ENCODE measurements at regions not wholly inside any gene's neighbourhood (a gene's known extent, or its start where the extent isn't known, plus 50 kb on each side); places are given as distances from the start of the nearest gene placed in this dataset.

DNA sequence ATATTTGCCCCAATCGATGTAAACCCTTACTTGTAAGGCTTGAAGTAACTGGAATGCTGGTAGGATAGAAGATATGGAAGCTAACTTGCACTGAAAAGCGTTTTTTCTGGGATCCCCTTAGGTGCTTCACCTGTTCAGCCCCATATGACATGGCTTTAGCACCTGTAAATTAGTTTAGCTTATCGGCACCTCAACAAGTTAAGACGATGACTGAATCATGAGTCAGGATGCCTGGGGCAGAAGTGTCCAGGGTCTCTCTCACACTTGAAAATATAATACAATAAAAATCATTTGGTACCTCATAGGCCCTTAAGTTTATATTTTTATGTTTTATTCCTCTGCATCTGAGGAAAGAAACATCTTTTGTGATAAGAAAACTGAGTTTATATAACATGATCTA lies 409.2 kb upstream of the LRRC4C start:
- DNase-seq: no peak

GRCh38 chr11:41872426-41872825 lies 413.0 kb upstream of the LRRC4C start:
- no peak for DNase-seq

DNA sequence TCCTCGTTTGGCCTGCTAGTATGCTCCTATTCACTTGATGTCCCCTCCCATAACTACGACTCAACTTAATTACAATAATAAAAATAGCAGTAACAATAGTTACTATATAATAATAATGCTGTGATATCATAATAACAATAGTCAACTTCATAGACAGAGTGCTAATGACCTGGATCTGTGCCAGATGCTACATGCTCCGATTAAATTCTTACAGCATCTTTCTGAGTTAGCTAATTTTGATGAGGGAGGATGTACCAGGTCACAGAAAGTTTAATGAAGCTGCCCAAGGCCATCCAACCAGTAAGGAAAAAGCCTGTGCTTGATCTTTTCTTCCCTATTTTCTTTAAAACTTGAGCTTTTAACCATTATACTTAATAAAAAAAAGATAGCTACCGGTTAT lies 413.4 kb upstream of the LRRC4C start:
- DNase-seq: no peak

DNA sequence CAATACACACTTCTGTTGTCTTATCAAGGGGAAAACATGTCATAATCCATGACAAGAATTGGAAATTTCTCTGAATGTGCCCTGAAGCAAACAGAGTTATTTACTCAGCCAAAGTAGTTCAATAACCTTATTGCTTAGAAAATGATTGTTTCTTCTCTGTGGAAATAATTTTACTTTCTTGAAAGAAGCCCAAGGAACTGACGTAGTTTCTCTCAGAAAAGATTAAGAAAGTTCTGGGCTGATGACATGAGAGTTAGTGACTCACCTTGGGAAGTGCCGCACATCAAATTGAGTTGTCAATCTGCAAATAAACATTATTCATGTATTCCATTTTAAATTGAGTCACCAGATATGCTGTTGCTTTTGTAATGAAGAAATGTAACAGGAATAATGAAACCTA lies 418.6 kb upstream of the LRRC4C start:
- no peak for DNase-seq

DNA sequence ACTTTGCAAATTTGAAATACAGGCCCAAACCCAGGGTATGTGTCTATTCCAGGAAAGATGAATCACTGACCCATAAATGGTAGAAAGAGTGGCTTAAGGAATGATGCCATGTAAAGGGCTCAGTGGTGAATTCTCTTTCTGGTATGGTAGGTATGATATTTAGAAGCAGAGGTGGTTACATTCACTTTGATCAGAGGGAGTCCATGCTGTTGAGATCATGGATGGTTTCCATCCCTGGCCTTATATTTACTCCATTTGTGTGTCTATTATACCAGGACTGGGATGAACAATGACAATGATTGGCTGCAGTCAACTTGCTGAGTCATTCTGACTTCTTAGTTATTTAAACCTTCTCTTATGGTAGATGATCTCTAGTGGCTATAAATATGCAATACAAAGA lies 419.8 kb upstream of the LRRC4C start:
- no peak for DNase-seq

DNA sequence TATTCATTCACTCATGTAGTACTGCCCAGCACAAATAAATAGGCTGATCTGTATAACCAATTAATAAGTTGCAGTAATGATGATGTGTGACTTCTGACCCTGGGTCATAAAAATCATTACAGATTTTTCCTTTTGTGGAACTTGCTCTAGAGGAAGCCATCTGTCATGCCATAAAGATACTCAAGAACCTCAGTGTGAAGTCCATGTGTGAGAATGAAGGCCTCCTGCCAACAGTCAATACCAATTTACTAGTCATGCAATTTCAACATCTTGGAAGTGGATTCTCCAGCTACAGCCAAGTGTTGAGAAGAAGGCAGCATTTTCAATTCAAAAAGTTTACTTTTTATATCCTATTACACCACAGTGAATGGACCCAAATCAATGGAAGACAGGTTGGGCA lies 435.6 kb upstream of the LRRC4C start:
- DNase-seq: no peak

- DNase-seq: no peak
These were observed 438.5 kb upstream of the LRRC4C start for GRCh38 chr11:41897991-41898390.

GRCh38 chr11:41917900-41918299 lies 458.4 kb upstream of the LRRC4C start:
- no peak for DNase-seq

- DNase-seq: no peak
These were observed 460.9 kb upstream of the LRRC4C start for GRCh38 chr11:41920374-41920773.

DNA sequence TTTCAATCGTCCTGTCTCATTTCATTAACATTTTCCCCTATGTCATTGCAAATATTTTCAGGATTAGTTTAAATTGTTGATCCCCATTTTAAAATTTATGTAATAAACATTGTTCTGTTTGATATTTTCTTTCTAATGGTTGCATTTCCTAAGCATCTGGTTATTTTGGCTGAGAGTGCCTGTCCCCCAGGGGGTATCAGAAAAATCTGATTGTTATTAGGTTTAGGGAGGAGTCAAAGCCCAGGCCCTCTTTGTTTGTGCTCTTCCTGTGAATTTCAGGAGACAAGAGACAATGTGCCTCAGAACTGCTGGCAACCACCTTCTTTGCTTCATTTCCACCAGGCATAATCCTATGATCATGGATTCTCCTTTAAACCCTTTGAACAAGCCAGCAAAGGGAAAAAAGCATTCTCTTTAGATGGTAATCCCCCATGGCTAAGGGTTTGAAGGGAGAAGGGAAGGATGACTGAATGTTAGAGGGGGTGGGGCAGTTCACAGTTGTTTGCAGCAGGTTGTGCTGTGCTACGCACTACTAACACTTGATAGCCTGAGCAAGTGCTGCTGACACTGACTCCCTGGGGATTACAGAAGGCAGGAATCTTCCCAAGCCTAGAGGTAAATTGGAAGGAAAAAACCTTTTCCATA lies 462.4 kb upstream of the LRRC4C start:
- no peak for DNase-seq

DNA sequence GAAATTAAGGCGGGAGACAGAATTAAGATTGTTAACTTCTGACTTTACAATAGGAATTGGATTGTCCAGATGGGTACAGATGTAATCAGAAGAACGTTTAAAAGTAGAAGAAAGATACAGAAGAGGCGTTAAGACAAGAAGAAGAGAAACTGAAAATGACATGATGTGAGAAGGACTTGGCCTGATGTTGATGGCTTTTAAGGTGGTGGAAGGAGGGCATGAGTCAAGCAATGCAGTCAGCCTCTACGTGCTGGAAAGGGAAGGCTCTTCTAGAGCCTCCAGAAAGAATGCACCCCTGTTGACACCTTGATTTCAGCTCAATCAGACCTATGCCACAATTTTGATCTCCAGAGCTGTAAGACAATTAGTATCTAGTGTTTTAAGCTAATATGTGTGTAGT lies 466.9 kb upstream of the LRRC4C start:
- DNase-seq: no peak

- no peak for DNase-seq
These were observed 475.8 kb upstream of the LRRC4C start for GRCh38 chr11:41935241-41935640.

DNA sequence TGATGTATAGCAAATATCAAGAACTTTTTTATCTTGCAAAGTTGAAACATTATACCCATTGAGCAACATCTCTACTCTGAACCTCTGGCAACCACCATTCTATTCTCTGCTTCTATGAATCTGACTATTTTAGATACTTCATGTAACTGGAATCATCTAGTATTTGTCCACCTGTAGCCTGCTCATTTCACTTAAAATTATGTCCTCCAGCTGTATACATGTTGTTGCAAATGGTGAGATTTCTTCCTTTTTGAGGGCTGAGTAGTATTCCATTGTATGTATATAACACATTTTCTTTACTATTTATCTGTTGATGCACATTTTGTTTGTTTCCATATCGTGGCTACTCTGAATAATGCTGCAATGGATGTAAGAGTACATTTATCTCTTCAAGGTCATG lies 476.3 kb upstream of the LRRC4C start:
- no peak for DNase-seq

DNA sequence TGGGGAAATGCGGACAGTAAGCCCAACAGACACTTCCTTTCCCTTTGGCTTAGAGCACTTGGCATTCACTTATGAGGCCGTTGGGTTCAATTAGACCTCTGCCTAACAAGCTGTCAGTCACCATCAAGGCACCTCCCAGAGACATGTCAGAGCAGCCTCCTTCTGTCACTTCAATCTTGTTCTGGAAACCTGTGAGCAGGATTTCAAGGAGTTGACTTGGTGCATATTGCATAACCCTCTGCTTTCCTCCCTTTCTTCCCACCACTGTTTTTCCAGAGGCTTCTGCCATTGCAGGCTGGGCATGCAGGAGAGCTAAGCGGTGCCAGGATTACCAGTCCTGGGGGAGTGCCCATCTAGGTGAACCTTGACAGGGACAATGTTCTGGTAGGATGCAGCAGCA lies 484.2 kb upstream of the LRRC4C start:
- DNase-seq: no peak

DNA sequence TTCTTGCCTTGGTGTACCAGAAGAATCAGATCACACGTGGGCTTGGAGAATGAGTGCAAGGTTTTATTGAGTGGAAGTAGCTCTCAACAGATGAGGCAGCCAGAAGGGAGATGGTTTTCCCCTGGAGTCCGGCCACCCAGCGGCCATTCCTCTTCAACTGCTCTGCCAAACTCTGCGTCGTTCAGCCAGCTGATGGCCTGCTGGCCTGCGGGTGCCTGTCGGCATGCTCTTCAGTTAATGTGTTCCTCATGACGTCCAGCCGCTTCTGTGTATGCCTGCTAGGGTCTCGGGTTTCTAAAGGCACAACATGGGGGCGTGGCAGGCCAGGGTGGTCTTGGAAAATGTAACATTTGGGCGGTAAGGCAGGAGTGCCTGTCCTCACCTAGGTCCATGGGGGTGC lies 487.9 kb upstream of the LRRC4C start:
- DNase-seq: no peak

DNA sequence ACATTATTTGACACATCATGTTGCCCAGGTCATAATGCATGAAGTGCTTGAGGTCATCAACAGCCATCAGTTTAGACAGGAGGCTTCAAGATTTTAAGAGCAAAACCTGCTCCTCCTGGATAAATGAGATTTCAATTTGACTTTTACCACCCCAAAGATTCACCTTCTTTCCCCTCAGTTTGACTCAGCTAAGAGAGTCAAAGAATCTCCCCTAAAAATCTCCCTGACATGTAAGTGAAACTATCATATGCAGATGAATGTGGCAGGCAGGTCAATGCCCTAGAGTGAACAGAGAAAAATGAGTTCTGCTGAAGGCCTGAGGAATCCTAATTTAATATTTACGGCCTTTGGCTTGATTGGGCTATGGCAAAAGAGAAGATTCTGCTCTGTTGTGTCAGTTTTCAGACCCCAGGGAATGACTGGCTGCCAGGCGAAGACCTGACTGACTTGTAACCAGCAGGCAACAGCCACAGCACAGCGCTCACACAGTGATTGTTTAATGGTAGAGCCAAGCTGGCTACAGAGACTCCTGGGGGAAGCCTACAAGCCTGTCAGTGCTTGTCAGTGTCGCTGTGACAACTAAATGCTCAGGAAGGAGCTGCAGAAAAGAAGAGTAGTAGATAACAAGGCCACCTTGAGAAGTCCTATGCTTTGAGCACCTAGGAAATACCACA lies 491.2 kb upstream of the LRRC4C start:
- DNase-seq: no peak

DNA sequence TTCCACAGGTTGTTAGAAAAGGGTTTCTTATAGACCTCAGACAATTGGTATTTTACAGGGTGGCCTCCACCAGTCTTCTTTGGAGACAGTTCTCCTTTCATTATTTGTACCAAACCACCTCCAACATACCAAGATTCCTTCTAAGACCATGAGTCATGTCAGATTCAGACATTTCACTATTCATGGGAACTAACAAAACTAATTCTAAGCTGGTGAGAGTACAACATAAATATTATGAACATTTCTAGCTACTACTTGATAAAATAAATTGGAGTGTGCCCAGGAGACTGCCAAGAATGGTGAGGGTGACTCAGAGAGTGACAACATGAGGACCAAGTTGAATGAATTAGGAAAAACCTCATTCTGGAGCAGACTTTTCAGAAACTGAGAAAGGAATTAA lies 494.6 kb upstream of the LRRC4C start:
- no peak for DNase-seq

DNA sequence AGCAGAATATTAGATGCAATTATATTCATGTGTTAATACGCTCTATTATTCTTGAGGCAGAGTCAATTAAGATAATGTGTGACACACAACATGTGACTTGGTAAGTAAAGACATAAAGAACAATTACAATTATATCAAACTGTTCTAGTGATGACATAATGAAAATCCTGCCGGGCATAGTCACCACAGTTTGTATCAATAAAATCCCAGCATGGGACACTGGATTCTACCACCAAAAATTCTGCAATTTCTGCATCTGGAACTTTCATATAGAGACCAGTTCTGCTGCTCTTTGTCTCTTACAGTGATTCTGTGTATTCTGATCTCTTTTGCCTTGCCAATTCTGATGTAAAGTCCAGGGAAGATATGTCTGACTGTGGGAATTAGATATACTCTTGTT lies 495.6 kb upstream of the LRRC4C start:
- DNase-seq: no peak

DNA sequence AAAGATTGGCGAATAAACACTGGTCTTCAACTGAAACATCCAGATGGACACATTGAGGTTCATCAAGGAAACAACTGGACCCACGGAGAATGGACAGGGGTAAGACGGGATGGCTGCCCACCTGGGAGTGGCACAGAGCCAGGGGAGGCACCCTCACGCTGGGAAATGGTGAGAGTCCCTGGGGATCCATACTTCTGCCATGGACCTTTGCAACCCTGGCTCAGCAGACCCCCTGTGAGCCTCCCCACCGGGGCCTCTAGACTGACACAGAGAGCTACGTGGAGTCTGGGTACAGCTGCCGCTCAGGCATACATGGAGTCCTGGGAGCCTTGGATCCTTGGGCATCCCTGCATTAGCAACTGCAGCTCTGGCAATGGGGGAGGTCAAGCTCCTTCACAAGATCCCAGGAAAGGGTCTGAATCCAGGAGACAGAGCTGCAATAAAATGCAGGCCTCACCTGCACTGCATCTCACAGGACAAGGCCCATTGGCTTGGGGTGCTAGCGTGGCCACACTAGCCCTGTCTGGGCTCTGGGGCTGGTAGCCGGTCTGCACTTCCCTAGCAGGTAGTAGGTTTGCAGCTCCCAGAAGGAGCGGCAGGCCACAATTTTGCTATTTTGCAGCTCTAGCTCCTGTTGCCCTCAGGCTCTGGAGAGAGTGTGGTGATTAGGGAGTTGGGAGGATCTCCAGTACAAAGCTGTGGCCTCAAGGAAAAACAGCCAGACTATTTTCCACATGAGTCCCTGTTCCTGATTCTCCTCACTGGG lies 496.4 kb upstream of the LRRC4C start:
- DNase-seq: no peak

DNA sequence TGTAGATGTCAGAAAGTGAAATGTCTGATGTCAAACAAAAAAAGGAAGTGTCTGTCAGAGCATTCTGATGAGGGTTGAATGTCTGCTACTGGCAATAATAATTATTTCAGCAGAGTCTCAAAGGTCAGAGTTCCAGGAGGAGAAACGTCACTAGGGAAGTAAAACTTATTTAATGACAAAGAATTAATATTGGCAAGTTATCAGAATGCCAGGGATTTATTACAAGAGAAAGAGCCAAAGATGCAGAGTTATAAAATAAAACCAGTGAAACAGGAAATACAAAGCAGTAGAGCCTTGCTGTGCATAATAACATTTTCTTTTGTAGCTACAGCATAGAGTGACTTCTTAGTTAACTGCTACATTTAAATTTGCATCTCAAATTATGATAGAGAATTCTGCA lies 504.0 kb upstream of the LRRC4C start:
- no peak for DNase-seq

DNA sequence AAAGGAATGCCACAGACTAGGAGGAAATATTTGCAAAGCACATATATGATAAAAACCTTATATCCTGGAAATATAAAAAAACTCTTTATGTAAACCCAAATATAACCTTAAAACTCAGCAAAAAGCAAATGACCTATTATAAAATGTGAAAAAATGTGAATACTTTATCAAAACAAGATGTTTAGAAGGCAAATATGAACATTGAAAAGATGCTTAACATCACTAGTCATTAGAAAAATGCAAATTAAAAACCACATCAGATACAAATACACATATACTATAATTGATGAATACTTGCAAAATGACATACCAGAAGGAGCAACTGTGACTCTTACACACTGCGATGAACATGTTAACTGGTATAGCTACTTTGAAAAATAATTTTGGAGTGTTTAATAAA lies 511.2 kb upstream of the LRRC4C start:
- DNase-seq: no peak

- DNase-seq: no peak
These were observed 512.1 kb upstream of the LRRC4C start for GRCh38 chr11:41971592-41971991.

- DNase-seq: no peak
These were observed 519.5 kb upstream of the LRRC4C start for GRCh38 chr11:41978945-41979344.

- no peak for DNase-seq
These were observed 521.3 kb upstream of the LRRC4C start for GRCh38 chr11:41980741-41981140.
